Right renal pelvis (tissue), 4 donors: ENCODE measurements at regions not wholly inside any gene's neighbourhood (a gene's known extent, or its start where the extent isn't known, plus 50 kb on each side); places are given as distances from the start of the nearest gene placed in this dataset.

Experiments used
- DNase-seq, 4 donors: peaks; one replicate each; pipeline ENCODE4 v3.0.0-alpha.2; 2013; ENCODE audit warnings: low read depth in 4 of 4, low spot score in 3 of 4, missing footprints in 1 of 4

DNA sequence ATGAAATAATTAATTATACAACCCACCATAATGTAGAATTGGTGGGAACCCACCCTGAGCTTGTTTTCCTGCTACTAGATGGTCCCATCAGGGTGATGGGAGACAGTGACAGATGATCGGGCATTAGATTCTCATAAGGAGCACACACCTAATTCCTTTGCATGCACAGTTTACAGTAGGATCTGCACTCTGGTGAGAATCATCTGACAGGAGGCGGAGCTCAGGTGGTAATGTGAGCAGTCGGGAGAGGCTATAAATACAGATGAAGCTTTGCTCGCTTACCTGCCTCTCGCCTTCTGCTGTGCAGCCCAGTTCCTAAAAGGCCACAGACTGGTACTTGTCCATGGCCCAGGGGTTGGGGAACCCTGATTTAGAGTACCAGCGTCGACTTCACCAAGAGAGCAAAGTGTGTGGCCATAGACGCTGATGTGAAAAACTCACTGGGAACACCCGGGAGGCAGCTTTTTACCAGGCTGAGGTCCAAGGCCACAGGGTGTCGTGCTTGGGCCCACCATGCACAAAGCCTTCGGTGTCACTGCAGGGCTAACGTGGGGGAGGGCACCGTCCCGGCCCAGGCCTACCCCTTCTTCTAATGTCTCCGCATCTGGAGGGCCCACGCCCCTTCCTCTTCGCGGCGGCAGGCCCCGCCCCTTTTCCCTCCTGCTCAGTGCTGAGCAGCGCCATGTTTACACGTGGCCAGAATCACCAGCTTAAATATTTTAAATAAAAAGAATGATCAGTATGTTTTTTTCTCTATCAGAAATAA, 296.8 kb upstream of the HDAC4 start:
- no peak for DNase-seq

DNA sequence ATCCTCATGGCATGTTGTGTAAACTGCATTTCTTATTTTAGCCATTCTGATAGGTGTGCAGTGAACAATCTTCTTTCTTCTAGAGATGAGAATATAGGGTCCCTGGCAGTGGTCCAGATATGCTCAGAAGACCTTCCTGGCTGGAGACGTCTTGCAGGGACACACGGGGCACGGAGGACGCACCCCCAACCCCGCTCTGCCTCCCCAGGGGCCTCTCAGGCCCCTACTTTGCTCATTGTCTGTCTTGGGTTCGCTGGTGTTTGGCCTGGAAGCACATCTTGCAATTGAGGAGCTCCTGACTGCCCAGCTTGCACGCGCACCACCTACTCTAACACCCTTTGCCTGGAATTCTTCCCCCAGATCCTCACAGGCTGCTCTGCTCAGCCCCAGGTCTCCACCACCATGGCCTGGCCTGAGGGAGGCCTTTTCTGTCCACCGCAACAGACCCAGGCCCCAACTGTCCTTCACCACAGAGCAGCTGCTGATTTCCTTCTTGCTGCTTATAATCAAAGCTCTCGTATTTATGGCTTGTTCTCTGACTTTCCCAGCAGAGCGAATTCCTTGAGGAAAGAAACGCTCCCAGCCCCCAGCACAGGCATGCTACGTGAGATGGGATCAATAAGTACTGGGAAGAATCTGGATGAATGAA, 295.9 kb upstream of the HDAC4 start:
- no peak for DNase-seq

DNA sequence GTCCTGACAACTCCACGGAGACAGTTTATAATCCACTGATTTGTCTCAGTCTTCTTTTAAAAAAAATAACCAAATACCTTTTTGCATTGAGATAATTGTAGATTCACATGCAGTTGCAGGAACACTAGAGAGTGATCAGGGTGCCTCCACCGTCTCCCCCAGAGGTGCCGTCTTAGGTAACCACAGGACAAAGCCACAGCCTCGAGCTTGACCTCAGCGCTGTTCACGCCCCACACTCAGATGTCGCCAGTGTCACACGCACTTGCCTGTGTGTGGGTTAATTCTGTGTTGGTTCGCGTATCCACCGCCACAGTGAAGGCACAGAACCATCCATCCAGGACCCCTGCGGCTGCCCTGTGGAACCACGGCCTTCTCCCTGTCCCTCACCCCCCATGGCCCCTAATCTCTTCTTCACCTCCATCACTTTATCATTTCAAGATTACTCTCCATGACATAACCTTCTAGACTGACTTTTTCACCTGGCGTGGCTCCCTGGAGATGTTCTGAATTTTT, 295.0 kb upstream of the HDAC4 start:
- DNase-seq, result no peak

DNA sequence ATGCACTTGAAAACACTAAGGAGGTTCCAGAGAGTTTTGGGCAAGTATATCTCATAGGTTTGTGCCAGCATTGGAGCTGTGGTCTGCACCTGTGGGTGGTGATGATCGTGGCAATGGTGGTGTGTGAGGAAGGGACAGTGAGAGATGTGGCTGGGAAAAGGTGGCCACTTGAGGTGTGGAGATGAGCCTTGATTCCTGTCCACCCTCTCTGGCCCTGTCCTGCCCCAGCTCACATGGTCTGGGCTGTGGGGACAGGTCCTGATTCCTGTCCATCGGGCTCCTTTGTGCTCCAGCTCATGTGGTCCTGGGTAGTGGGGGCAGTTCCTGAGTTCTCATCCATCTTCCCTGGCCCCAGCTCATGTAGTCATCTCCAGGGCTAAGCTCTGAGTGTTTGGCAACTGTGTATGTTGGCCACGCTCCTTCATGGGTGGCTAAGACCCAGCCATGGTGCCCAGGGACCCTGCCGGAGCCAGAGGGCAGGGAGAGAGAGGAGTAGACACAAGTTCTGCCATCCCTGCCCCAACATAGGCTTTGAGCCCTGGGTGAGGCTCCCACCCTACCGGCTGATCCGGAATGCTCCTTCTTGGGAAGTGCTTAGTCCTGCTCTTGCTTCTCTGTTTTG, 294.4 kb upstream of the HDAC4 start:
- DNase-seq, result no peak

DNA sequence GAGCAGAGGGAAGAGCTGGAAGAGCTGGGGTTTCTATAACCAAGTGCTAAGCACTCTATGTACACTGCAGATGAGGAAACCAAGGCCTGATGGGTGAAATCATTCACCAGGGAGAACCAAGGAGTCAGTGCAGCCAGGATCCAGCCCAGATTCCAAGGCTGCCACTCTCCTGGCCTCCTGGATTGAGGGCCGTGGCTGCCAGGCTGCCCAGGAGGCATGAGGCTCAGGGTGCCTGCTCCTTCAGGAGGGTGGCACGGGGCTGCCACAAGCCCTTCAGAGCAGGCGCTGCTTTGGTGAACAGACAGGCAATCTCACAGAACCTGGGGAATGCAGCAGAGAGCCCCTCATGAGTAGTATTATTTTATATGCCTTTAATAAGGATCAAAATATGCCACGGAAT, 293.7 kb upstream of the HDAC4 start:
- no peak for DNase-seq

DNA sequence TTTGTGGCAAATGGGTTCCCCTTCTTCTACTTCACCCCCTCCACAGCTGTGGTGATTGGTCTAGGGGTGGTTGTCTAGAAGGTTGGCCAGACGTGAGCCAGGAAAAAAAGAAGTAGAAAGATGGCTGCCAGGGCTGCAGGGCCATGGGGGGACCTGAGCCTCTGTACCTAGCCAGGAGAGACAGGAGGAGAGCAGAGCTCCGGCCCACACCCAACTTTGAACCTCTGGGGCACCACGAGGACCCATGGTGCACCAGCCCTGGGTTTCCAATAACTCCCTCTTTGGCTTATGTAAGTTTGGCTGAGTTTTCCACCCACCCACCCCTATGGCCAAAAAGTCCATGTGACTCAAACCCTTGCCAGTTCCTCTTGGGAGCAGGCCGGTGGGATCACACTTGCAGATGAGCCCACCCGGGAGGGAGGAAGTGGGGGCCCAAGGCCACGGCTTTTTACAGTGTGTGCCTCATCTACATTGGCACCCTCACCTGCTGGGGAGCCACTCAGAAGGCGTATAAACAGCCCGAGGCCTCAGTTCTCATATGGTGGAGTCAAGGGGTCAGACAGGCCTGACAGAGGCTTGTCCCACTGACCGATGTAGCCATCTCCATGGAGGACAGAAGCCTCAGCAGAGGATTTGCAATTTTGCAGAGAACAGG, 293.1 kb upstream of the HDAC4 start:
- DNase-seq, result no peak

DNA sequence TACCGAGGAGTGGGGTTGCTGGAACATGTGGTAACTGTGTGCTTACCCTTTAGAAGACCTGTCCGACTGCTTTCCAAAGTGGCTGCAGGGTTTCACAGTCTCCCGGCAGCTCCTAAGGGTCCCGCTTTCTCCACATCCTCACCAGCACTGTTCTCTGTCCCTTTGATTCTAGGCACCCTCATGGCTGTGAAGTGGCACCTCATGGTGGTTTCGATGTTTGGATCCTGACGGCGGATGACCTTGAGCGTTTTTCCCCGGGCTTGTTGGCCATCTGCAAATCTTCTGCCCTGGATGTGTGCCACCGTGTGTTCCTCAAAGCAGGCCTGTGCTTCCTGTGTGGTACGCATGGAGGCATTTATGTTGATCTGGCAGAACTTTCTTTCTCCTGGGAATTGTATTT, 292.5 kb upstream of the HDAC4 start:
- DNase-seq, result no peak

DNA sequence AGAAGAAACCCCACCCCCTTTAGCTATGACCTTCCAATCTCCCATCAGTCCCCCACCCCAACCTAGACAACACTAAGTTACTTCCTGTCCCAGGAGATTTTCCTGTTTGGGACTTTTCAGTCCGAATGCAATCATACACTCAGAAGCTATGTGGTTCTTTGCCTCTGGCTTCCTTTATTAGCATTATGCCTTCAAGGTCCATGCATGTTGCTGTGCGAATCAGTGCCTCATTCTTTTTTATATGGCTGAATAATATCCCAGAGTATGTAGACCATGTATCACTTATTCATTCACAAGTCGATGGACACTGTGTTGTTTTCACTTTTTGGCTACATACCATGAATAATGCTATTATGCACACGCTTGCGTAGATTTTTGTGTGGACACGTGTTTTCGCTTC, 292.1 kb upstream of the HDAC4 start:
- no peak for DNase-seq

DNA sequence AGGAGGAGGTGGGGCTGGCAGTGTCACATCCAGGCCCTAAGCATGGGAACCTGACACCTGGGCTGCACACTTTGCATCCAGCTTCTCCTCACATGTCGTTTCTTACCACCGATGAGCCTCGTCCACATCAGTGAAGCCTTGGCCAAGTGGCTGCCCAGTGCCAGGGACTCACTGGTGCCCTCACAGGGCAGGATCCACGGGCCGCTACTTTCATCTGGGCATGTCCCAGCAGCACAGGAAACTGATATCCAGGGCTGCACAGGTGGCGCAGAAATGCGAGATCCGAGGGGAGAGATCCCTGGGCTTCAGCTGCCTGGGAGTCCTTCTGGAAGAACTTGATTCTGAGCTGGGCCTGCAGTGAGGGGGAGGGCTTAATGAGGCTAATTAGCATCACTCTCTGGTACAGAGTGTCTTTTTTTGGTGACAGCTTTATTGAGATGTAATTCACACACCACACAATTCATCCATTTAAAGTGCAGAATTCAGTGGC, 291.6 kb upstream of the HDAC4 start:
- DNase-seq, result no peak

DNA sequence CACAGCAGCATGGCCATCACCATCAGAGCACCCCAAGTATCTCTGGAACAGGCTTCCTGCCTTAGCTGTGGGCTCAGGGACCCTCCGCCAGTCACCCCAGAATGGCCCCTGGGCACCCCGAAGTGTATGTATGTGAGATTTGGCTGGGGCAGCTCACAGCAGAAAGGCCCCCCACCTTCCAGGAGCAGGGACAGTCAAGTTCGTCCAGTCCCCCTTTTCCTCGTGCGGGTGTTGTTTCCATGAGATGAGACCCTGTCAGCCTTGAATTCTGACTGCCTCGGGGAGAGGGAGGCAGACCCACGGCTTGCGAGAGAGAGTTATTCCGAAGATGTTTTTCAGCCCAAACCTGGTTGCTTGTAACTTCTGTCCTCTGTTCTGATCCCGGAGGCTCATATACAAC, 290.9 kb upstream of the HDAC4 start:
- DNase-seq, result no peak

DNA sequence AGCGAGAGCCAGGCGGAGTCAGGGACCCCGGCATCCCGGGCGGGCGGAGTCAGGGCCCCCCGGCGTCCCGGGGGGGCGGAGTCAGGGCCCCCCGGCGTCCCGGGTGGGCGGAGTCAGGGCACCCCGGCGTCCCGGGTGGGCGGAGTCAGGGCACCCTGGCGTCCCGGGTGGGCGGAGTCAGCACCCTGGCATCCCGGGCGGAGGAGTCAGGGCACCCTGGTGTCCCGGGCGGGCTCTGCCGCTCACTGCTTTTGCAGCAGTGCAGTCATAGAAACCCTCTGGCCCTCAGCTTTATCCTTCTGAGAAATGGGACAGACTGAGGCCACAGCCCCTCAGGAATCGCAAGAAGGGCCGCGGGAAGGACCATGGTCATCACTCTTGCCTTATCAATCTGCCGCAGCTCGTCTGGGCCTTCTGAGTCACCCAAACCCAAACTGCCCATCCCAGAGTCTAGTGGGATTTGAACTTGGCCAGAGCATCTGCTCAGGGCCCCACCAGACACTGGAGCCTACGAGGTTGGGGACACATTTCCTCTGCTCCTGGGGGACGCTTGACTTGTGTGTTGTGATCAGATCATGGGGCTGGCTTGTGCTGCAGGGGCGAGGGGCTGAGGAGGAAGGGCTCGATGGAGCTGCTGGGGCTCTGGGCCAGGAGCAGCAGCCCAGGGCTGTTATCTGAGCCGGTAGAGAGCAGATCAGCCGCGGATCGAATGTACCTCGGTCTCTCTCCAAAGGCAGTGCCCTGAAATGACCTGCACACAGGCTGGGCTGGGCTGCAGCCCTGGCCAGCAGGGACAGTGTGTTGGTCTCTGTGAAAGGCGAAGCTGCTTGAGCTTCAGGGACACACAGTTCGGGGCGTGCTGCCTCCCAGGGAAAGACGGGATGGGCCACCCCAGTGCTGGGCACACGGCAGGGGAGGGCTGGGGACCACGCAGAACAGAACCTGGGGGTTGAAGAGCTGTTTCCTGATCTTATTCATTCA, 290.1 kb upstream of the HDAC4 start:
- no peak for DNase-seq

DNA sequence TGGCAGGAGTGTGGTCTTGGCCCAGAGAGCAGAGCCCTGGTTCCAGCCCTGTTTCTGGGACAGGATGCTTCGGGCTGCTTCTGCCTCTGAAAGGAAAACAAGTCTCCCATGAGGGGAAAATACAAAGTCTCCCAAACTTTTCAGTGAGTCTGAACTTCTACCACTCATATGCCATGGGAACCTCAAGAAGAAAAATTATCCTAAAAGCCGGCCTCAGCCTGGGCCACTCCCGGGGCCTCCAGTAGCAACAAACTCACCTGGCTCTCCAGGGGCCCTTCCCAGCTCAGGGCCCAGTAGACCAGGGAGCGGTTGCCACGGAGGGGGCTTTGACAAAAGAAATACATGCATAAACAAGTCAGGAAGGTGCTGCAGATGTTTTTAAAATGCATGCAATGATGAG, 289.2 kb upstream of the HDAC4 start:
- DNase-seq, result no peak

DNA sequence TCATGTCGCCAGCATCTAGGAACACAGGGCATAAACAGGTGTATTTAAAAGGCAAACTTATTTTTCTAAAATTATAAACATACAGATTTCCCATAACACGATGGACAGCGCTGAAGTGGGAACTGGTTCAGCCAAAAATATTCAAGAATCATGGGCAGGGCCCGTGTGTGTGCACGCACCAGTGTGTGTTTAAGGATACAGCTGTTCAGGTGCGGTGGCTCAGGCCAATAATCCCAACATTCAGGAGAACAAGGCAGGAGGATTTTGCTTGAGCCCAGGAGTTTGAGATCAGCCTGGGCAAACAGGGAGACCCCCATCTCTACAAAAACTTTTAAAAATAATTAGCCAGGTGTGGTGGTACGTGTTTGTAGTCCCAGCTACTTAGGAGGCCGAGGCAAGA, 288.6 kb upstream of the HDAC4 start:
- no peak for DNase-seq

DNA sequence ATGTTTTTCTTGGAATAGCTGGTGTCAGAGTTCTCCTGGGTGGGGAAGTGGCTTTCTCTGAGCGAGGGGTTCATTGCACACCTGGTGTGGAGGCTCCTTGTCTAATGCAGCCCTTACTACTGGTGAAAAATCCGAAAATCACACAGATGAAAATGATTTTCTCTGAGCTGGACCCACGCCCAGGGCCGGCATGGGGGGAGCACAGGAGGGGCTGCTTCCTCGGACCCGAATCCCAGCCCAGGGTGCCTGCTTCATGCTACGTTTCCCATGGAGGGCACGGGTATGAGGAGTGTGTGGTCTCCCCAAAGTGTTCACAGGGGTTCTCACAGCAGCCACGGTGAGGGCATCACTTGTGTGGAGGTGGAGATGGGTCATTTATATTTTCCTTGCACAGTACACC, 288.0 kb upstream of the HDAC4 start:
- DNase-seq, result no peak

DNA sequence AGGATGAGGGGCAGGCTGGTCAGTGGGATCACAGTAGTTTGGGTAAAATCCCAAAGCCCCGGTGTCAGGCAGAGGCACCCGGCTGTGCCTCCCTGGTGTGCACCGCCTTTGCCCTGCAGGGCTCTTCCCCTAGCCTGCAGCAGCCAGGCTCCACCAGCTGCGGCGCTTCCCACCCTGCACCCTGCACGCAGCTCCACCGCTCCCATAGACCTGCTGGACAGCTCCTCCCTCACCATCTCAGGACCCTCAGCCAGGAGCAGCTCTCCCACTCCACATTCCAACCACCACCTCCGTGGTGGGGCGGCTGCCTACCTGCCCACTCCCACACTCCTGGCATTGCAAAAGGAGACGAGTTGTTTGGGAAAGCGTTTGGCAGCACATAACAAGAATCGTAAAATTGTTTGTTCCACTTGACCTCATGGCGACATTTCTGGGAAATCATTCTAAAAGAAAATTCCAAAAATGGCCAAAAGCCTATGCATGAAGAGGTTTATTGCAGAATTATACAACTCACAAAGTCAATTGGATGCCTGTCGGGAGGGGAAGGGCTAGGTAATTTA, 287.4 kb upstream of the HDAC4 start:
- DNase-seq, result peak in 3 of 4 donors; percentile 23 to 28 (median 25)

DNA sequence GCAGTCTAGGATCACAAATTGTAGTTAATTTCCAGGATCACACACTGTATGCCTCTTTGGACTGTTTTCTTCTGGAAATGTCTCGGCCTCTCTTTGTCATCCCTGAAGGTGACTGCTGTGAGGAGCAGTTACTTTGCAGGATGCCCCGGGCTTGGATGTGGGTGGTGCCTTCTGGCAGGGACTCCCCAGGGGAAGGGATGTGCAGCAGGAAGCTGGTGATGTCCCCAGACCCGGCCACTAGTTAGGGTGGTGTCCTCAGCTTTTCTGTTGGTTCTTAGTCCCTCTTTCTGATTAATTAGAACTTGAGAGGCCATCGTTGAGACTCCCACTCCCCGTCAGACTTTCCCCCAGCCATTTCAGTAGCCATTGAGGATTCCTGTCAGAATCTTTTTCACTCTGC, 286.6 kb upstream of the HDAC4 start:
- no peak for DNase-seq

DNA sequence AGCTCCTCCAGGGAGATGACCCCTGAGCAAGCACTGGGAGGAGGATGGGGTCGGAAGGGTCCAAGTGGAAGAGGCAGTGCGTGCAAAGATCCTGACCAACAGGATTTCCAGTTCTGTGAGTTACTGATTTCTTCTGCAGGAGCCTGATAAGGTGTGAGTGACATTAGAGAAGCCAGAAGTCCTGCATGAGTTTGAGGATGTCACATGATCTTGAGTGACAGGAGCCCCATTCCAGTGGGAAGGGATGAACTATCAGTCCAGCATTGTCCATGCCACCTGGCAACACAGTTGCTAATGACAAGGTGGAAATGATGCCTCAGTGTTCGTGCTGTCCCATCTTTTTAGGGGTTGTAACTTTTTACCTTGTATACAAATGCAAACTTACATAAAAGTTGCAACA, 285.1 kb upstream of the HDAC4 start:
- no peak for DNase-seq

DNA sequence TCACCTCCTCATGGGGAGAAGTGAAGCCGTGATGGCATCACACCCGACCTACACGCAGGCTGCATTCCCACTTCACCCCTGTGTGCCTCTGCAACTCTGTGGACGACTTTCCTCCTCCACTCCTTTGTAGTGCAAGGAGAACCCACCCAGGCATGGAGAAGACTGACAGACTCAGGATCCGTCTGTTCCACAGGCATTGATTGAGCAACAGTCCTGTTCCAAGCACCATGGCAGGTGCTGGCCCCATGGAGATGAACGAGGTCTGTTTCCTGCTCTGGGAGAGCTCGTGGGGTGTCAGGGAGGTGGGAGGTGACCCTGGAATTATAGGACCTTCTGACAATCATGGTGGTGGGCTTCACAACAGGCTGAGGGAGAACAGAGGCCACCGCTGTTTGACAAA, 284.7 kb upstream of the HDAC4 start:
- no peak for DNase-seq

DNA sequence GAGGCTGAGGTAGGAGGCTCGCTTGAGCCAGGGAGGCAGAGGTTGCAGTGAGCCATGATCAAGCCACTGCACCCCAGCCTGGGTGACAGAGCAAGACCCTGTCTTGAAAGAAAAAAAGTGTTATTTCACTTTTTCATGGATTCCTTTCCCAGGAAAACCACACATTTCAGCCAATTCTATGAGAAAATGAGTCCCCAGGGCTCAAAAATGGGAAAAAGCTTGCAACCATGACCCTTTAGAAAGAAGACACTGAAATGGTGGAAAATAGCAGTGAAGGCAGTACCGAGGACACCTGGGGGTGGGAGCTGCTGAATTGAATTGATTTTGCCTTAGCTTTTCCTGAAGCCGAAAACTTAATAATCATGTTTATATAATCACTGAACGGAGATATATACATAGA, 284.2 kb upstream of the HDAC4 start:
- DNase-seq, result no peak
